Urothelium cell line (cell line): ENCODE measurements at regions not wholly inside any gene's neighbourhood (a gene's known extent, or its start where the extent isn't known, plus 50 kb on each side); places are given as distances from the start of the nearest gene placed in this dataset.

Experiments
- DNase-seq: peaks from one replicate; pipeline ENCODE4 v3.0.0; 2011; ENCODE audit warnings: low spot score, mixed read lengths
- FAIRE-seq: peaks from 2 replicates; lab custom pipeline; 2011; peaks lifted over from hg19 to GRCh38; lab: Jason Lieb, UNC

DNA sequence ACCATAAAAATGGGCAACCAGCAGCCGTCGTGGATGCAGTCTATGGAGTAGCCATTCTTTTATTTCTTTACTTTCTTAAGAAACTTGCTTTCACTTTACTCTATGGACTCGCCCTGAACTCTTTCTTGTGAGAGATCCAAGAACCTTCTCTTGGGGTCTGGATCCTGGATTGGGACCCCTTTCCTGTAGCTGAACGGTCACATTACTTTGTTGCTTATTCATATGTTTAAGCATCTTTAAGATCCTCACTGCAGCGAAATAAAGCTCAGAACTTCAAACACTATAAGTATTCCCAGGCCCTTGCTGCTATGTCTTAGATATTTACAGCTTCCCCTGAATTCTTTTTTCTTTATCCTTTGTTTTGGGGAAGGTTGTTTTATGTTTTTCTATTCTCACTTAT is 187.8 kb upstream of the DDI1 start:
- DNase-seq: no peak
- no peak for FAIRE-seq

DNA sequence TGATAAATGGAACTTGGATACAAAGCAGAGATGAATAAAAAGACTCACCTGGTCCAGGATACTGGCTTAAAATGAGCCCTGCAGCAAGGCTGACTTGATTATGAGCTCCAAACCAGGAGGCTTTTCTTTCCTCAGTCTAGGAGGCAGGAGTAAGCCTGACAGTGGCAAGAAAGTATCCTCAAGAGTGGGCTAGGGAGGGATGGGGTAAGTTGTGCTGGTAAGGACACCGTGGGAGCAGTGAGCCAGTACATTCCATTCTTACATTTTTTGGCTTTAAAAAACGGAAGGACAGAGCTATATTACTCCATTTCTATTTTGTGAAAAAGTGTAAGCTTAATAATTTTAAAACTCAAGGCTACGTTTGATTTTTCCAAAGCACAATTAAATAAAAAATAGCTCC is 187.1 kb upstream of the DDI1 start:
- FAIRE-seq (no peak), DNase-seq (no peak)

DNA sequence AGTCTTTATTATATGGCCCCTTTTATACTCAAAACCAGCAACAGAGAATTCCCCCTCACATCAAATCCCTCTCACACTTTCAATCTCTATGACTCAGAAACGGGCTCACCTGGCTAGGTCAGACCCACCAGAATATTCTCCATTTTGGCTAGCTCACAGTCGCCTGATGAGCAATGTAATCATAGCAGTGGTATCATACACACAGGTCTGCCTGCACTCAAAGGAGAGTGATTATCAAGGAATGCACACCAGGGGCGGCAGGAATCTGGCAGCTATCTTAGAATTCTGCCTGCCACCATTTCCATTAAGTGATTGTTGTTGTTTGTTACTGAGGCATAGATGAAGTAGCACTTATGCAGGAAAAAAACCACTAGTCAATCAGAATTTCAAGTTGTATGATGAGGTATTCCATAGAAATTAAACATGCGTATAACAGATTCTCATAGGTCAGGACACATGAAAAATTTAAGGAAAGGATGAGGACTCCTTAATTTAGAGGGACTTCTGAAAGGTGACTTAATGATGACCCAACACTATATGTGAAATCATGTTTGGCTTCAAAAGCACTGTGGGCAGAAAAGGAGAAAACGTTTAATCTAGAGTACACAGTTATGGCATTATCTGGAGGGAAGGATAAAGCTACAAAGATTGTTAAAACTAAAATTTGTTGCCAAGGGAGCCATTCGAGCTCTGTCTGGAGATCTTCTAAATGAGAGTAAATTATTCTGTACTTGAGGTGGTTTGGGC is 185.8 kb upstream of the DDI1 start:
- DNase-seq: no peak
- FAIRE-seq: no peak

DNA sequence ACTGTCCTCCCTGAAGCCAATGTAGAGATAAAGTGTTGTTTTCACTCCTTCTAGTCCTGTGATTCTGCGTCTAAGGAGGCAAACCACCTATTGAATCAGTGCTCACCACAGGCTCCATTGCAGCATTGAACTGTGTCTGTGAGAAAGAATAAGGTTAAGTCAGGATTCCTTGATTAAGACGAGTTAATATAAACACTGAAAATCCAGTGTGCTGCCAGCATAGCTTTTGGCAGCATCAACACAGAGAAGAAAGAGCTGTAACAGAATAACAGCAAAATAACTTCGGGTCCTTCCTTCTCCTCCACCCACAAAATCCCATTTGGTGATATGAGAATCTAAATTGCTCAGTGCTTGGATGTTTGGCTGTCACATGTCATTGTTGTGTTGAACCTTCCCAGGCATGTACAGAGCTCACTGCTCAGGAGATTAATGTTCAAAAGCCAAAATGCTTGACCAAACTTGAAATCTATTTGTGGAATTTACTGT is 185.2 kb upstream of the DDI1 start:
- peak; percentile 27 for FAIRE-seq
- no peak for DNase-seq
